Neural progenitor cell (in vitro differentiated cells): ENCODE measurements at regions not wholly inside any gene's neighbourhood (a gene's known extent, or its start where the extent isn't known, plus 50 kb on each side); places are given as distances from the start of the nearest gene placed in this dataset.

Source experiments
- EZH2 ChIP-seq: fragments of 200-600 bp; sonication (generic); IDR thresholded peaks from 2 replicates; pipeline ENCODE4 v1.6.1; 2017; ENCODE audit warnings: antibody characterized with exemption, mild to moderate bottlenecking, moderate library complexity
- EZH2phosphoT487 ChIP-seq: fragments of 200-600 bp; sonication (generic); IDR thresholded peaks from 2 replicates; pipeline ENCODE4 v1.6.1; 2017; ENCODE audit warnings: antibody characterized with exemption
- TF ChIP-seq, protein P1 (sequence below): fragments of 200-600 bp; sonication (generic); IDR thresholded peaks from 2 replicates; pipeline ENCODE4 v1.5.1; 2017; ENCODE audit warnings: antibody characterized with exemption, mild to moderate bottlenecking

DNA sequence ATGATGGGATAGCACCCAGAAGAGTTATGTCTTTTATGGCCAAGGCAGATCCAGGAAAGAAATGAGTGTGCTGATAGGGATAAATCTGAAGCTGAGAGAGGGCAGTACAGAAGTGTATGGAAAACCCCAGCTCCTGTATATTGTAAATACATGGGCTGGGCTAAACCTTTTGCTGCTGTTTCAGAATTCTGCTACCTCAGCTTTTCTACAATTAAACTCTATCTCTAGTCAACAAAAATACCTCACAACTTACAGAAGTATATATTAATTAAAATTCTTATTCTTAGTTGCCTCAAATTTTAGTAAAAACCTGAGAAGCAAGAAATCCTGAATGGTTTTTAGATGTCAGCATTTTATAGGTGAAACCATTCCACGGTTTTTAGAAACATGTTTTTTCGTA lies 889.5 kb upstream of the NXPH2 start:
- TF ChIP-seq, protein P1, sequence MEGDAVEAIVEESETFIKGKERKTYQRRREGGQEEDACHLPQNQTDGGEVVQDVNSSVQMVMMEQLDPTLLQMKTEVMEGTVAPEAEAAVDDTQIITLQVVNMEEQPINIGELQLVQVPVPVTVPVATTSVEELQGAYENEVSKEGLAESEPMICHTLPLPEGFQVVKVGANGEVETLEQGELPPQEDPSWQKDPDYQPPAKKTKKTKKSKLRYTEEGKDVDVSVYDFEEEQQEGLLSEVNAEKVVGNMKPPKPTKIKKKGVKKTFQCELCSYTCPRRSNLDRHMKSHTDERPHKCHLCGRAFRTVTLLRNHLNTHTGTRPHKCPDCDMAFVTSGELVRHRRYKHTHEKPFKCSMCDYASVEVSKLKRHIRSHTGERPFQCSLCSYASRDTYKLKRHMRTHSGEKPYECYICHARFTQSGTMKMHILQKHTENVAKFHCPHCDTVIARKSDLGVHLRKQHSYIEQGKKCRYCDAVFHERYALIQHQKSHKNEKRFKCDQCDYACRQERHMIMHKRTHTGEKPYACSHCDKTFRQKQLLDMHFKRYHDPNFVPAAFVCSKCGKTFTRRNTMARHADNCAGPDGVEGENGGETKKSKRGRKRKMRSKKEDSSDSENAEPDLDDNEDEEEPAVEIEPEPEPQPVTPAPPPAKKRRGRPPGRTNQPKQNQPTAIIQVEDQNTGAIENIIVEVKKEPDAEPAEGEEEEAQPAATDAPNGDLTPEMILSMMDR: no peak
- TF ChIP-seq EZH2phosphoT487 (no peak), EZH2 (no peak)
